ENCODE measurements at regions not wholly inside any gene's neighbourhood (a gene's known extent, or its start where the extent isn't known, plus 50 kb on each side); places are given as distances from the start of the nearest gene placed in this dataset.
"Not testable (repeated sequence)": the region's sequence is repeated elsewhere in the genome, so short reads cannot be mapped to it uniquely, and the experiment has no call there.

GRCh38 chr2:186098821-186099220 lies 360.2 kb downstream of the FSIP2 start:
- DNase-seq: no peak

GRCh38 chr2:186099826-186100225 lies 361.2 kb downstream of the FSIP2 start:
- DNase-seq: no peak

- DNase-seq: no peak
Measured at GRCh38 chr2:186100636-186101035, 362.0 kb downstream of the FSIP2 start.

GRCh38 chr2:186101616-186102015 lies 363.0 kb downstream of the FSIP2 start:
- no peak for DNase-seq

- DNase-seq: no peak
Measured at GRCh38 chr2:186103276-186103675, 364.7 kb downstream of the FSIP2 start.

- DNase-seq: no peak
Measured at GRCh38 chr2:186105016-186105724, 366.6 kb downstream of the FSIP2 start.

- DNase-seq: no peak
Measured at GRCh38 chr2:186108470-186108869, 369.9 kb downstream of the FSIP2 start.

- no peak for DNase-seq
Measured at GRCh38 chr2:186113284-186113683, 372.8 kb upstream of the ZC3H15 start.

- no peak for DNase-seq
Measured at GRCh38 chr2:186125156-186125555, 360.9 kb upstream of the ZC3H15 start.

- no peak for DNase-seq
Measured at GRCh38 chr2:186125625-186126024, 360.4 kb upstream of the ZC3H15 start.

- no peak for DNase-seq
Measured at GRCh38 chr2:186126181-186126580, 359.9 kb upstream of the ZC3H15 start.

GRCh38 chr2:186129767-186130581 lies 356.1 kb upstream of the ZC3H15 start:
- no peak for DNase-seq

GRCh38 chr2:186130748-186131641 lies 355.1 kb upstream of the ZC3H15 start:
- no peak for DNase-seq

GRCh38 chr2:186135686-186136085 lies 350.4 kb upstream of the ZC3H15 start:
- no peak for DNase-seq

GRCh38 chr2:186136860-186137259 lies 349.2 kb upstream of the ZC3H15 start:
- no peak for DNase-seq

GRCh38 chr2:186138845-186139244 lies 347.2 kb upstream of the ZC3H15 start:
- no peak for DNase-seq

- no peak for DNase-seq
Measured at GRCh38 chr2:186159101-186159500, 327.0 kb upstream of the ZC3H15 start.

GRCh38 chr2:186164325-186164724 lies 321.7 kb upstream of the ZC3H15 start:
- no peak for DNase-seq

- DNase-seq: no peak
Measured at GRCh38 chr2:186170693-186171092, 315.4 kb upstream of the ZC3H15 start.

- DNase-seq: no peak
Measured at GRCh38 chr2:186181625-186182024, 304.4 kb upstream of the ZC3H15 start.

GRCh38 chr2:186182366-186182765 lies 303.7 kb upstream of the ZC3H15 start:
- not testable (repeated sequence) for DNase-seq

- DNase-seq: no peak
Measured at GRCh38 chr2:186183406-186183805, 302.7 kb upstream of the ZC3H15 start.

- DNase-seq: no peak
Measured at GRCh38 chr2:186187854-186188253, 298.2 kb upstream of the ZC3H15 start.
